ENCODE measurements at regions not wholly inside any gene's neighbourhood (a gene's known extent, or its start where the extent isn't known, plus 50 kb on each side); places are given as distances from the start of the nearest gene placed in this dataset.

DNA sequence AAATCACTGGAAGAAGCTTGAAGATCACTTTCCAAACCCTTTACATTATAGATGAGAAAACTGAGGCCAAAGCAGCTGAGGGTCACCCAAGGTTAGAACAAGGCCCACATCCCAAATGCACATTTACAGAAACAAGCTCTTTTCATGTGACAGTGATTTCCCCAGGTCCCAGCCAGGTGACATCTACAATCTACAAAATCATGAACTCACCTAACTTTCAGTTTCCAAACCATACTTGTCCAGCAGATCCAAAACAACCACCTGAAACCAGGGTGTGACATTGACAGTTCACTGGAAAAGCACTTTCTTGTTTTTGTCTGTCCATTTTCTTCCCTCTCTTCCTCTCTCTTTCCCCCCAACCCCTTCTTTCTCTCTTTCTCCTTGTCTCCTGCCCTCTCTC is 132.2 kb upstream of the PRICKLE2 start:
- Histone ChIP-seq H3K4me1 (ENCODE audit: control insufficient read depth in 1 of 2, insufficient read depth in 1 of 2, low read depth in 1 of 2, low read length in 1 of 2) (peaks cover 0 to 2% of the 10 kb centered on the region in 2 experiments), H3K27ac (no peak overlapping the region), H3K27me3 (no peaks in the 10 kb centered on the region), H3K9me3 (no peaks in the 10 kb centered on the region), H3K36me3 (no peaks in the 10 kb centered on the region), H3K4me3 (ENCODE audit: low read depth in 1 of 2, low read length in 1 of 2) (no peak overlapping the region)
- TF ChIP-seq, protein P1, sequence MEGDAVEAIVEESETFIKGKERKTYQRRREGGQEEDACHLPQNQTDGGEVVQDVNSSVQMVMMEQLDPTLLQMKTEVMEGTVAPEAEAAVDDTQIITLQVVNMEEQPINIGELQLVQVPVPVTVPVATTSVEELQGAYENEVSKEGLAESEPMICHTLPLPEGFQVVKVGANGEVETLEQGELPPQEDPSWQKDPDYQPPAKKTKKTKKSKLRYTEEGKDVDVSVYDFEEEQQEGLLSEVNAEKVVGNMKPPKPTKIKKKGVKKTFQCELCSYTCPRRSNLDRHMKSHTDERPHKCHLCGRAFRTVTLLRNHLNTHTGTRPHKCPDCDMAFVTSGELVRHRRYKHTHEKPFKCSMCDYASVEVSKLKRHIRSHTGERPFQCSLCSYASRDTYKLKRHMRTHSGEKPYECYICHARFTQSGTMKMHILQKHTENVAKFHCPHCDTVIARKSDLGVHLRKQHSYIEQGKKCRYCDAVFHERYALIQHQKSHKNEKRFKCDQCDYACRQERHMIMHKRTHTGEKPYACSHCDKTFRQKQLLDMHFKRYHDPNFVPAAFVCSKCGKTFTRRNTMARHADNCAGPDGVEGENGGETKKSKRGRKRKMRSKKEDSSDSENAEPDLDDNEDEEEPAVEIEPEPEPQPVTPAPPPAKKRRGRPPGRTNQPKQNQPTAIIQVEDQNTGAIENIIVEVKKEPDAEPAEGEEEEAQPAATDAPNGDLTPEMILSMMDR (IDR thresholded peaks at IDR 0.05): no peak

DNA sequence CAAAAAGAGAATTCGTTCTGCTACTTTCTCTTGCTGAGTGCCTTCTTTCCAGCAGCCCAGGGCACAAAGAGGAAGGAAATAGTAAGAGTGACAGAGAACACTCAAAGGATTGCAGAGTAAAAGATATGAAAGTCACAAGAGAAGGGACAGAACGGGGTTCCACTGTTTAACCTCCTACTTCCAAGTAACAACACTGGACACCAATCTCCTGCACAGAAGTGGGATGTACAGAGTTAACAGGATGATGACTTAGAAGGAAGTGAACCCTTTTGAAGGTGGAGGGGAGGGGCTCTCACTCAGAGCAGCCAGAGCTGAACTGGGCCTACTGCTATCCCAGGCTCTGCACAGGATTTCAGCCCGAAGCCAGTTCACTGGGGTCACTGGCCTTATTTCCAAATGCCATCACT is 130.1 kb upstream of the PRICKLE2 start:
- Histone ChIP-seq H3K27ac (no peak overlapping the region), H3K4me1 (ENCODE audit: control insufficient read depth in 1 of 2, insufficient read depth in 1 of 2, low read depth in 1 of 2, low read length in 1 of 2) (peaks cover 0 to 2% of the 10 kb centered on the region in 2 experiments), H3K36me3 (no peaks in the 10 kb centered on the region), H3K9me3 (no peaks in the 10 kb centered on the region), H3K27me3 (no peaks in the 10 kb centered on the region), H3K4me3 (ENCODE audit: low read depth in 1 of 2, low read length in 1 of 2) (no peak overlapping the region)
- TF ChIP-seq, protein P1 (IDR thresholded peaks at IDR 0.05): no peak

DNA sequence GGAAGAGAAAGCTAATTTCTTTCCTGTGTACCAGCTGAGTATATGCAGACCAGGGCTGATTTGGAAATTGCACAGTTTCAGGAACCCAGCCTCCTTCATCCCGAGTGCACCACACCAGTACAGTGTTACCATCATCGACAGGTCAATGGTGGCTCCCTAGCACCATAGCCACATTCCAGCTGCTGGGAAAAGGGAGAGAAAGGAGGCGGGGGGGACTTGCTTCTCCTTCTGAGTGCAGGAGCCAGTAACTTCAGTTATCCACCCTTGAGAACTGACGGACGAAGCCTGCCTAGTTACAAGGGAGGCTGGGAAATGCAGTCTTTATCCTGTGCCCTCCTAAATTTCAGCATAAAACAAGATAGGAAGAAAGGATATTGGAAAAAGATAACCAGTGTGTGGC is 129.7 kb upstream of the PRICKLE2 start:
- H3K4me1 ChIP-seq (ENCODE audit: control insufficient read depth in 1 of 2, insufficient read depth in 1 of 2, low read depth in 1 of 2, low read length in 1 of 2): peaks cover 0 to 2% of the 10 kb centered on the region in 2 experiments
- no peak overlapping the region for H3K27ac ChIP-seq
- no peaks in the 10 kb centered on the region for H3K27me3 ChIP-seq
- H3K9me3 ChIP-seq: no peaks in the 10 kb centered on the region
- no peak overlapping the region for H3K4me3 ChIP-seq (ENCODE audit: low read depth in 1 of 2, low read length in 1 of 2)
- TF ChIP-seq, protein P1 (IDR thresholded peaks at IDR 0.05): no peak
- no peaks in the 10 kb centered on the region for H3K36me3 ChIP-seq

DNA sequence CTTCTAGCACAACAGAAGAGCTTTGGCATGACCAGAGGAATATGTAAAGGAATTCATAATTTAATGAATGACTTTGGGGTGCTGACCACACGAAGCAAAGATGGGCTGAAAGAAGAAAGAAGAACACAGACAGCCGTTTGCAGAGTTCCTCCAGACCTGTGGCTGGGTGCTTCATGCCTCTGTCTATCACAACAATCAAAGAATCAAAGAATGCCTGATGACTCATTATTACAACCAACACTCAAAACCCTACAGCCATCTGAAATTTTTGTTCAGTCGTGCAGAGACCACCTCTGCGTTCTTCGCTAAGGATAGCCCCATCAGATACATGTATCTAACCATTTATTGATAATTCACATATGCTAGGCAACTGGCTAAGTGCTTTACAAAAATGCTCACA is 129.0 kb upstream of the PRICKLE2 start:
- Histone ChIP-seq H3K4me1 (ENCODE audit: control insufficient read depth in 1 of 2, insufficient read depth in 1 of 2, low read depth in 1 of 2, low read length in 1 of 2) (peaks cover 0 to 2% of the 10 kb centered on the region in 2 experiments), H3K27ac (no peak overlapping the region), H3K4me3 (ENCODE audit: low read depth in 1 of 2, low read length in 1 of 2) (no peak overlapping the region), H3K36me3 (no peaks in the 10 kb centered on the region), H3K9me3 (no peaks in the 10 kb centered on the region), H3K27me3 (no peaks in the 10 kb centered on the region)
- TF ChIP-seq, protein P1 (IDR thresholded peaks at IDR 0.05): no peak

DNA sequence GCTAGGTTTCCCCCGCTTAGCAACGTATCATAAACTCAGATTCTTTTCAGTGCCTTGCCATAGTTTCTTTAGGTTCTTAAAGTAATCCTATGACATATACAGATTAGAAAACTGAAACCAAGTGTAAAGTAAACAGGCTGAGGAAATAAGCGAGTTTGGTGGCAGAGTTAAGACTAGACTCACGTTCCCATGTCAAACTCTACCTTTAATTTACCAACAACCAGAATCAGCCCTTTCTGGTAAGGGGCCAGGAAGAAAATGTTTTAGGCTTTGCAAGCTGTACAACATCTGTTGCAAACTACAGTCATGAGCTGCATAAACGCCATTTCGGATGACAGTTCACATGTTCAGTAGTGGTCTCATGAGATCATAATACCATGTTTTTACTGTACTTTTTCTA is 128.0 kb upstream of the PRICKLE2 start:
- Histone ChIP-seq H3K4me3 (ENCODE audit: low read depth in 1 of 2, low read length in 1 of 2) (no peak overlapping the region), H3K36me3 (no peaks in the 10 kb centered on the region), H3K9me3 (no peaks in the 10 kb centered on the region), H3K27me3 (no peaks in the 10 kb centered on the region), H3K4me1 (ENCODE audit: control insufficient read depth in 1 of 2, insufficient read depth in 1 of 2, low read depth in 1 of 2, low read length in 1 of 2) (peaks cover 0 to 2% of the 10 kb centered on the region in 2 experiments), H3K27ac (no peak overlapping the region)
- TF ChIP-seq, protein P1 (IDR thresholded peaks at IDR 0.05): no peak

DNA sequence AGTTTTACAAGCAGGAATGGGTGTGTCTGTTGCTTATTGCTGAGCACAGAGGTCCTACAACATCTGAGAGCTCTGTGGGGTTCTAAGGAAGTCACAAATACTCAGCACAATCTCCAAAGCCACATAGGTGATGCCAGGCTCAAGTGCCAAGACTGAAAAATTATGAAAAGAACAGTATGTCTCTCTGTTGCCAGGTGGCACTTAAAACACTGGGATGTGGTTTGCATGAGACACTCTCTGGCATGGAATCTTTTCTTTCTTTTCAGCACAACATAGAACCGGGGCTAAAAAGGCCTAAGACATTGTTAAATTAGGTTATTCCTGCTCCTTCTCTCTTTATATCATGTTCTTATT is 127.3 kb upstream of the PRICKLE2 start:
- Histone ChIP-seq H3K36me3 (no peaks in the 10 kb centered on the region), H3K9me3 (no peaks in the 10 kb centered on the region), H3K27ac (no peak overlapping the region), H3K27me3 (no peaks in the 10 kb centered on the region), H3K4me3 (ENCODE audit: low read depth in 1 of 2, low read length in 1 of 2) (no peak overlapping the region), H3K4me1 (ENCODE audit: control insufficient read depth in 1 of 2, insufficient read depth in 1 of 2, low read depth in 1 of 2, low read length in 1 of 2) (peaks cover 0 to 2% of the 10 kb centered on the region in 2 experiments)
- TF ChIP-seq, protein P1 (IDR thresholded peaks at IDR 0.05): no peak
